ENCODE measurements at regions not wholly inside any gene's neighbourhood (a gene's known extent, or its start where the extent isn't known, plus 50 kb on each side); places are given as distances from the start of the nearest gene placed in this dataset.

DNA sequence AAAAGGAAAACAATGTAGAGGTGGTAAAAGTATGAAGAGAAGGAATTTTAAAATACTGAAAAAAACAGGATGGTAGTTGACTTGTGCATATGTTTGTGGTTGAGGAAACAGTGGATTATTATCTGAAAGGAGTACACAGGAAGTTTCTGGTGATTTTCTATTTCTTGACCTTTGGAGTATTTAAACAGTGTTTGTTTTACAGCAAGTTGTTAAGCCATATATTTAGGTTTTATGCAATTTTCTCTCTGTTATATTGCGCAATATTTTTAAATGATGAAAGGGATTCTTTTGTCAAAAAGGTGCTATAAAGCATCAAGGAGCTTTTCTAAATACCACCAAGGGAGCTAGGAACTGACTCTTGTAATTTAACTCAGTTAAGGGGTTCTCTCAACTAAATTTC is 343.1 kb upstream of the MAOA start:
- TF ChIP-seq, protein P1, sequence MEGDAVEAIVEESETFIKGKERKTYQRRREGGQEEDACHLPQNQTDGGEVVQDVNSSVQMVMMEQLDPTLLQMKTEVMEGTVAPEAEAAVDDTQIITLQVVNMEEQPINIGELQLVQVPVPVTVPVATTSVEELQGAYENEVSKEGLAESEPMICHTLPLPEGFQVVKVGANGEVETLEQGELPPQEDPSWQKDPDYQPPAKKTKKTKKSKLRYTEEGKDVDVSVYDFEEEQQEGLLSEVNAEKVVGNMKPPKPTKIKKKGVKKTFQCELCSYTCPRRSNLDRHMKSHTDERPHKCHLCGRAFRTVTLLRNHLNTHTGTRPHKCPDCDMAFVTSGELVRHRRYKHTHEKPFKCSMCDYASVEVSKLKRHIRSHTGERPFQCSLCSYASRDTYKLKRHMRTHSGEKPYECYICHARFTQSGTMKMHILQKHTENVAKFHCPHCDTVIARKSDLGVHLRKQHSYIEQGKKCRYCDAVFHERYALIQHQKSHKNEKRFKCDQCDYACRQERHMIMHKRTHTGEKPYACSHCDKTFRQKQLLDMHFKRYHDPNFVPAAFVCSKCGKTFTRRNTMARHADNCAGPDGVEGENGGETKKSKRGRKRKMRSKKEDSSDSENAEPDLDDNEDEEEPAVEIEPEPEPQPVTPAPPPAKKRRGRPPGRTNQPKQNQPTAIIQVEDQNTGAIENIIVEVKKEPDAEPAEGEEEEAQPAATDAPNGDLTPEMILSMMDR (conservative IDR thresholded peaks at IDR 0.05; ENCODE audit: control insufficient read depth, insufficient read depth, low read depth, low read length): no peak
- H3K4me3 ChIP-seq (ENCODE audit: control insufficient read depth, low read depth, low read length): no peak overlapping the region
- DNase-seq (ENCODE audit: low read depth): no peak

DNA sequence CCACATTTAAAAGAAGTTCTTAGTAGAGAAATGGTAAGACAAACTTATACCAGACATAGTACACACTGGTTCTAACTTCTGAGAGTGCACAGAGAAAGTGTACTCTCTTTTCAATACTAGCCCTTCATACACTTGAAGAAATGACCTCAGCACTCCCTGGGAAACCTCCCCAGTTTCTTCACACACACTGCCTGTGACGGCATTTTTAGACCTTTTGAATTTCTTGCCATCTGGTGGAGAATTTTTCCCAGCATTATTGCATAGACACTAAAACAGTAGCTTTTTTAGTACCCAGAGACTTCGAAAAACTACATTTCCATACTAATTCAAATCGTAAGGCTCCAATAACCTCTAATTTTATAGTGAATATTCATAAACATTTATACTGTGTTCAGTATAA is 341.6 kb upstream of the MAOA start:
- H3K4me3 ChIP-seq (ENCODE audit: control insufficient read depth, low read depth, low read length): no peak overlapping the region
- DNase-seq (ENCODE audit: low read depth): no peak
- TF ChIP-seq, protein P1 (conservative IDR thresholded peaks at IDR 0.05; ENCODE audit: control insufficient read depth, insufficient read depth, low read depth, low read length): no peak

DNA sequence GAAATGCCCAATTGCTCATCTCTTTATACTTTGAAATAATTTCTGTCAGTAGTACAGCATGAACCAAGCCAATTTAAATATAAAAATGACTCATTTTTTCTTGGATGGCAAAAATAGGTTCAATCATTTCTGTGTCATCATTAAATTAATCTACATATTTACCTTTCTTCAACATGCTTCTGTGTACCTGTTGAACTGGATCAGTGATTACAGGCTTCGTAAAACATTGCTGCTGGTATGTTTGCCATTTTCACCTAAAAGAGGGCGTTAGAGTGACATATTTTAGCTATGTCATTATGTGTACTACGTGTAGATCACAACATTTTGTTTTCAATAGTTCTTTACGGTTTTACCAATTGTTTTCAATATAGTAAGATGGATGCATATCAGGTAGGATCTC is 340.5 kb upstream of the MAOA start:
- DNase-seq (ENCODE audit: low read depth): no peak
- TF ChIP-seq, protein P1 (conservative IDR thresholded peaks at IDR 0.05; ENCODE audit: control insufficient read depth, insufficient read depth, low read depth, low read length): no peak

DNA sequence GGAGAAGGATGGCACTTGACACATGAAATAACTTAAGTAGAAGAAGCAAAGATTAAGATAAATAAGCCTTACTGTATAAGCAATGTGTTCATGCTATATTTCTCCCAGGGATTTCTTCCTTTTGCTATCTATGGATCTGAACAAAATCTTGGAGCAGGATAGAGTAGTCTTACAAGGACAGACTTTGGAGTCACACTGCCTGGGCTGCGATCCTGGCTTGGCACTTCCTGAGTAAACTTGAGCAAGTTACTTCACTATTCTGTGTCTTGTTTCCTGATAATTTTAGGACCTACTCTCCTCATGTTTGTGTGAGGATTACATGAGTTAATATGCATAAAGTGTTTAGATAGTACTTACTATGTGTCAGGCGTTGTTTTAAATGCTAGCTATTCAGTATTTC is 340.0 kb upstream of the MAOA start:
- no peak for DNase-seq (ENCODE audit: low read depth)
- no peak overlapping the region for H3K4me3 ChIP-seq (ENCODE audit: control insufficient read depth, low read depth, low read length)
- TF ChIP-seq, protein P1 (conservative IDR thresholded peaks at IDR 0.05; ENCODE audit: control insufficient read depth, insufficient read depth, low read depth, low read length): no peak

More for the DNA sequence above, 340.5 kb upstream of the MAOA start:
- no peak overlapping the region for H3K4me3 ChIP-seq (ENCODE audit: control insufficient read depth, low read depth, low read length)

DNA sequence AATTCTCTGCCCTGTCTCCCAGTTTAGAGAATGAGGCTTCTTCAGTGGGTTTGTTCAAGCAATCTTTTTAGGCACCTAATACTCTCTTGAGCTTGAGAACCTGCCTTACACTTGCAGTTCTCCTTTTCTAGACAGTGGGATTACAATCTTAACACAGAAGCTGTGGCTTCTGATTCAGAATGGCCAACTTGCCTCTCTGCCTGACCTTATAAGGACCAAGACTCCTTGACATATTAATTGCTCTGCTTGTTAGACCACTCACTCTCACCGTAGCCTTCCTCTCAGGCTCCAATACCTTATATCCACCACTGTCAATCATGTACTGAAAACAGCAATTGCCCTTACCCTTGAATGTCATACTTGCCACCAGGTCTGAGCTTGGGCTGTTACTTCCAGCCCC is 338.7 kb upstream of the MAOA start:
- H3K4me3 ChIP-seq (ENCODE audit: control insufficient read depth, low read depth, low read length): no peak overlapping the region

DNA sequence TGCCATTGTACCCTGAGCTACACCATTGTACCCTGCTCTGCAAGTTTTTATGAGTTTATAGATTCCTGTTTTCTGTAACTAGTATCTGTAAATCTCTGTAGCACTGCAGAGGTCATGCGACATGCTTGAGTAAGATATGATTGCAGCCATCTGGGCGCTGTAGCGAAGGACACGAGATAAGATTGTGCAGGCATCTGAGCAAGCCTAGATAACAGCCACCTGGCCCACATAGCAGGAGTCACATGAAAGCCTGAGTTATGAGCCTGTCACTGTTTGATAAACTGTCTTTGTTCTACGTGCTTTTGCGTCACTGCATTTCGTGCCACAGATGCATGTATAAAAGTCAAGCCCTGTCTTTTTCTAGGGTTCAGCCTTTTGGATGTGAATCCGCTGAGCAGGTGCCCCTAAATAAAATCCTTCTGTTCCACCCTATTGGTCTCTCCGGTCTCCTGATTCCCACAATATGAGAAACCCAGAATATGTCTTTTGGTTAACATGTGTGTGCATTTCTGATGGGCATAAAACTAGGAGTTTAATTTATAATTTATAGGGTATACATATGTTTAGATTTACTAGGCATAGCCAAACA is 327.6 kb upstream of the MAOA start:
- H3K4me3 ChIP-seq (ENCODE audit: control insufficient read depth, low read depth, low read length): no peak overlapping the region
- no peak for DNase-seq (ENCODE audit: low read depth)
- TF ChIP-seq, protein P1 (conservative IDR thresholded peaks at IDR 0.05; ENCODE audit: control insufficient read depth, insufficient read depth, low read depth, low read length): no peak

More for the DNA sequence above, 338.7 kb upstream of the MAOA start:
- DNase-seq (ENCODE audit: low read depth): no peak
- TF ChIP-seq, protein P1 (conservative IDR thresholded peaks at IDR 0.05; ENCODE audit: control insufficient read depth, insufficient read depth, low read depth, low read length): no peak

DNA sequence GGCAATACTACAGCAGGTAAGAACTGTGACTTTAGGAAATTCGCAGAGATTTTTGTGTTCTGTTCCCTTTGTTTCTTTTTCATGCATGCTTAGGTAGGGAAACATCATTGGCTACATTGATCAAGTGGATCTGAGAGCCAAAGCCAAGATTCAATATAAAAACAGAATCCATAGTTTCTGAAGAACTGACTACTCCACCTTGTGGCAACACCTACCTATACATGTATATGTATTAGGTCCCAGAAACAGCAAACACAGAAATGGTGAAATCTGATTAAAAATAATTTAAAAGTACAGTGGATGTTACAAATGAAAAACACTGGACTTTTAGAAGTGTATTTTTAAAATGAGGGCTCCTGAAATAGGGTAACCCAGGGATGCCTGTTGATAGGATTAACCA is 322.6 kb upstream of the MAOA start:
- DNase-seq (ENCODE audit: low read depth): no peak
- TF ChIP-seq, protein P1 (conservative IDR thresholded peaks at IDR 0.05; ENCODE audit: control insufficient read depth, insufficient read depth, low read depth, low read length): no peak
- no peak overlapping the region for H3K4me3 ChIP-seq (ENCODE audit: control insufficient read depth, low read depth, low read length)
